Progenitor cell of endocrine pancreas (in vitro differentiated cells): ENCODE measurements at regions not wholly inside any gene's neighbourhood (a gene's known extent, or its start where the extent isn't known, plus 50 kb on each side); places are given as distances from the start of the nearest gene placed in this dataset.
"Not testable (repeated sequence)": the region's sequence is repeated elsewhere in the genome, so short reads cannot be mapped to it uniquely, and the experiment has no call there.

Source experiments
- DNase-seq: peaks from one replicate; pipeline ENCODE4 v3.0.0; 2021; ENCODE audit warnings: low spot score; ENCODE audit not compliant: unreplicated experiment
- H3K27ac Mint-ChIP-seq: 2 replicates; pipeline ENCODE4 v1.8.0; 2021; ENCODE audit warnings: mild to moderate bottlenecking, moderate library complexity, mixed read lengths
- H3K27me3 Mint-ChIP-seq: 2 replicates; pipeline ENCODE4 v1.8.0; 2021; ENCODE audit warnings: mixed read lengths
- H3K36me3 Mint-ChIP-seq: 2 replicates; pipeline ENCODE4 v1.8.0; 2022; ENCODE audit warnings: mixed read lengths; ENCODE audit not compliant: insufficient read depth
- H3K4me1 Mint-ChIP-seq: 2 replicates; pipeline ENCODE4 v1.8.0; 2021; ENCODE audit warnings: low read depth, mixed read lengths
- H3K4me3 Mint-ChIP-seq: 2 replicates; pipeline ENCODE4 v1.8.0; 2021; ENCODE audit warnings: low read depth, mild to moderate bottlenecking, moderate library complexity, mixed read lengths
- H3K9me3 Mint-ChIP-seq: 2 replicates; pipeline ENCODE4 v1.8.0; 2021; ENCODE audit warnings: low read depth, mixed read lengths
- TF ChIP-seq, protein P1 (sequence below): fragments of 200-600 bp; sonication (generic); IDR thresholded peaks from one replicate; pipeline ENCODE4 v1.5.0; 2021; ENCODE audit warnings: antibody characterized with exemption, mild to moderate bottlenecking; ENCODE audit not compliant: unreplicated experiment

DNA sequence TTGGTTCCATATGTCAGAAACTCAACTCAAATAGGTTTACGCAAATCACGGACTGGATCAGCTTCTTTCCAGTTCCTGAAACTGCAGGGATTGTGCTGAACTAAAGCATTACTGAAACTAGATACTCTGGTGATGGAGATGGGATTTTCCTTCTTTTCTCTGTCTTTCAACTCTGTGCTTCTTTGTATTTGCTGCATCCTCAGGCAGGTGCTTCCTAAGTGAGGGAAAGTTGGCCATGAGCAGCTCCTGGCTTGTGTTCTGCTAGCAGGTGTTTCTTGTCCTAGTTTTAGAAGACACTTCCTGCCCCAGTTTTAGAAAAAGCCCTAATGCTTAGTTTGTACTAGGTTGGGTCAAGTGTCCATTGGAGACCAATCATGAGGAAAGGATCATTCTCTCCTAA lies 86.7 kb upstream of the USP24 start:
- no peaks in the 10 kb centered on the region for H3K4me1 Mint-ChIP-seq
- TF ChIP-seq, protein P1, sequence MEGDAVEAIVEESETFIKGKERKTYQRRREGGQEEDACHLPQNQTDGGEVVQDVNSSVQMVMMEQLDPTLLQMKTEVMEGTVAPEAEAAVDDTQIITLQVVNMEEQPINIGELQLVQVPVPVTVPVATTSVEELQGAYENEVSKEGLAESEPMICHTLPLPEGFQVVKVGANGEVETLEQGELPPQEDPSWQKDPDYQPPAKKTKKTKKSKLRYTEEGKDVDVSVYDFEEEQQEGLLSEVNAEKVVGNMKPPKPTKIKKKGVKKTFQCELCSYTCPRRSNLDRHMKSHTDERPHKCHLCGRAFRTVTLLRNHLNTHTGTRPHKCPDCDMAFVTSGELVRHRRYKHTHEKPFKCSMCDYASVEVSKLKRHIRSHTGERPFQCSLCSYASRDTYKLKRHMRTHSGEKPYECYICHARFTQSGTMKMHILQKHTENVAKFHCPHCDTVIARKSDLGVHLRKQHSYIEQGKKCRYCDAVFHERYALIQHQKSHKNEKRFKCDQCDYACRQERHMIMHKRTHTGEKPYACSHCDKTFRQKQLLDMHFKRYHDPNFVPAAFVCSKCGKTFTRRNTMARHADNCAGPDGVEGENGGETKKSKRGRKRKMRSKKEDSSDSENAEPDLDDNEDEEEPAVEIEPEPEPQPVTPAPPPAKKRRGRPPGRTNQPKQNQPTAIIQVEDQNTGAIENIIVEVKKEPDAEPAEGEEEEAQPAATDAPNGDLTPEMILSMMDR, result no peak
- no peaks in the 10 kb centered on the region for H3K36me3 Mint-ChIP-seq
- no peak overlapping the region for H3K27ac Mint-ChIP-seq
- H3K4me3 Mint-ChIP-seq, result no peak overlapping the region
- peaks cover 27% of the 10 kb centered on the region for H3K27me3 Mint-ChIP-seq
- no peak for DNase-seq
- H3K9me3 Mint-ChIP-seq, result no peaks in the 10 kb centered on the region

DNA sequence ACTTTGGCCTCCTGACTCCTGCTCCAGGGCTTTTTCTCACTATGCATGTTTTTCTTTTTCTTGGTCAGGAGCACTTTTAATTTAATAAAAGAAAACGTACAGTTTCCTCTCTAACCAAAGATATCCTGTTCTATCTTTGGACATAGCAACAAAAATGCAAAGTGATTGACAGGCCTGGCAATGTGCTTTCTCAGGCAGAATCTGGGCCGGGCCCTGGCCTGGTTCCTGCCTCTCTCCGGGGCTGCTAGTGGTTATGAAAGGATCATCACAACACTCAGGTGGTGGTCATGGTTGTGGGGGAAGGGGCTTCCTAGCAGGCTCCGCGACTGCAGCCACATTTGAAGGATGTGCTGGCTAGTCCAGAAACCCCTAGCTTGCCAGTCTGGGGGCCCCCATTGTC lies 85.8 kb upstream of the USP24 start:
- no peak overlapping the region for H3K4me3 Mint-ChIP-seq
- no peaks in the 10 kb centered on the region for H3K36me3 Mint-ChIP-seq
- peaks cover 25% of the 10 kb centered on the region for H3K27me3 Mint-ChIP-seq
- H3K9me3 Mint-ChIP-seq, result peaks cover 4% of the 10 kb centered on the region
- DNase-seq, result no peak
- TF ChIP-seq, protein P1, result no peak
- H3K27ac Mint-ChIP-seq, result peak overlapping the region; percentile 29
- no peaks in the 10 kb centered on the region for H3K4me1 Mint-ChIP-seq

DNA sequence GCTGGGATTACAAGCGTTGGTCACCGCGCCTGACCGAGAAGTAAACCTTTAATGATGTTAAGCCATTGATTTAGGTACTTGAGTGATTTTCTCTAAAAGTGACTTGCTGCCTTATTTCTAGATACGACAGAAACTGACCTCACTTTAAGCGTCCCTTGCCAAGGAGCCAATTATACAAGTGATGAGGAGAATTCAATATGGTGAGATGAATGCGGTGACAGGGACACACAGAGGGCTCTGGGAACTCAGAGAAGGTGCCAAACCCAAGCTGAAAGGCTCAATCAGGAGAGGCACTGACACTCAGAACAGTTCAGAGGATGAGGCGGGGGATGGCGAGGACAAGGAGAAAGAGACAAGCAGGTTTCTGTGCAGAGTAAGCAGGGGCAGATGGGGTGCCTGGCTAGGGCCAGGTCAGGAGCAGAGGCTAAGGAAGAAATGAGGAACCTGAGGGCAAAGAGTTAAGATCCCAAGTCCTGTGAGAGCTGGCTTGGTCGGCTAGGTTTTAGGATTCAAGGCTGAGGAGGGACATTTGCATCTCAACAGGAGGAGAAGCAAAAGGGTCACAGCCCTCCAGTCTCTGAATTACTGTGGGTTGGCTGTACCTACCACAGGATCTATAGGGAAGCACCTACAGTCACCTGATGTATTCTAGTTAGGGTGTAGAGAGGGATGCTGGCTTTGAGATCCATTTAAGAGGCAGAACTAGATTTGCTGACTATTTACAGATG lies 83.2 kb upstream of the USP24 start:
- Mint-ChIP-seq H3K4me1 (no peaks in the 10 kb centered on the region), H3K27me3 (peaks cover 11% of the 10 kb centered on the region), H3K36me3 (no peaks in the 10 kb centered on the region), H3K4me3 (no peak overlapping the region), H3K27ac (no peak overlapping the region), H3K9me3 (peaks cover 8% of the 10 kb centered on the region)
- no peak for DNase-seq
- TF ChIP-seq, protein P1, result no peak

DNA sequence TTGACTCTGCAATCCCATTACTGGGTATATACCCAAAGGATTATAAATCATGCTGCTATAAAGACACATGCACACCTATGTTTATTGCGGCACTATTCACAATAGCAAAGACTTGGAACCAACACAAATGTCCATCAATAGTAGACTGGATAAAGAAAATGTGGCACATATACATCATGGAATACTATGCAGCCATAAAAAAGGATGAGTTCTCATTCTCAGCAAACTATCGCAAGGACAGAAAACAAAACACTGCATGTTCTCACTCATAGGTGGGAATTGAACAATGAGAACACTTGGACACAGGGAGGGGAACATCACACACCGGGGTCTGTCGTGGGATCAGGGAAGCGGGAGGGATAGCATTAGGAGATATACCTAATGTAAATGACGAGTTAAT lies 81.1 kb upstream of the USP24 start:
- not testable (repeated sequence) for DNase-seq, H3K36me3 Mint-ChIP-seq, H3K27me3 Mint-ChIP-seq, H3K9me3 Mint-ChIP-seq, H3K4me1 Mint-ChIP-seq, H3K27ac Mint-ChIP-seq, H3K4me3 Mint-ChIP-seq

DNA sequence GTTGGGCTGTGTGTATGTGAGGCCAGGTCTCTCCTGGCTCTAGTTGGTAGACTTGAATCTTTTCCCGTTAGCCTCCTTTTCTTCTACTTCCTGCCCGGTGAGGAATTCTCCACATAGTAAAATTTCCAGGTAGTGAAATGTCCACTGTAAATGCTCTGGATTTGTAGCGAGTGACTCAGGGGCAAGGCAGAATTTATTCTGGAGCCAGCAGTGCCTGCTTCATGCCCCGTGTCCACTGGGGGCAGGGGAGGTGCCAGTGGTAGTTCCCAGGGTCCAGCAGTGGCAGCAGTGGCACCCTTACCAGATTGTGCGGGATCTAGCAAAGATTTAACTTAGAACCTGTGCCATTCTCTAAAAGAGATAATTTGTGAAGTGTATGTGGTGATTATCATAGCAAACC lies 74.5 kb upstream of the USP24 start:
- H3K27me3 Mint-ChIP-seq, result peaks cover 7% of the 10 kb centered on the region
- no peak overlapping the region for H3K4me3 Mint-ChIP-seq
- TF ChIP-seq, protein P1, result peak; percentile 24
- H3K9me3 Mint-ChIP-seq, result no peaks in the 10 kb centered on the region
- DNase-seq, result no peak
- peaks cover 3% of the 10 kb centered on the region for H3K4me1 Mint-ChIP-seq
- H3K36me3 Mint-ChIP-seq, result no peaks in the 10 kb centered on the region
- H3K27ac Mint-ChIP-seq, result no peak overlapping the region

DNA sequence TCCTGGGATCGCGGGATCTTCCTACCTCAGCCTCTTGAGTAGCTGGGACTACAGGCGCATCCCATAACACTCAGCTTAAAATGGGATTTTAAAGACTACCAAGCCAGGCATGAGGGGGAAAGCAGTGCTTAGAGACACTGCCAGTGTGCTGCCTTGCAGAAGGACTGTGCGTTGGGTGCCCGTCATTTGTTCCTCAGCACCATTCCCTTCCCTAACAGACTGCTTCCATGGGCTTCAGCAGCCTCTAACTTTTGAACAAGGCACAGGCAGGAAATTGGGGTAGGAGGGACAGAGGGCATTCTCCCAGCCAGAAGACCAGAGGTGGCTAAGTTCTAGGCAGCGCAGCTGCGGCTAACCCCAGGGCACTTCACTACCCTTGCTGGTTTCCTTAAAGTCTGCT lies 73.9 kb upstream of the USP24 start:
- DNase-seq, result no peak
- Mint-ChIP-seq H3K36me3 (no peaks in the 10 kb centered on the region), H3K9me3 (no peaks in the 10 kb centered on the region), H3K4me3 (no peak overlapping the region), H3K27ac (no peak overlapping the region), H3K4me1 (peaks cover 3% of the 10 kb centered on the region), H3K27me3 (peaks cover 7% of the 10 kb centered on the region)
- TF ChIP-seq, protein P1, result no peak
